ENCODE measurements at regions not wholly inside any gene's neighbourhood (a gene's known extent, or its start where the extent isn't known, plus 50 kb on each side); places are given as distances from the start of the nearest gene placed in this dataset.

- ChIA-PET CTCF (no interaction called here), POLR2A (no interaction called here)
- Histone ChIP-seq H3K27me3 (ENCODE audit: control insufficient read depth, insufficient read depth, low read length) (no peaks in the 10 kb centered on the region), H3K4me3 (ENCODE audit: low read depth, low read length) (no peak overlapping the region), H3K36me3 (ENCODE audit: control insufficient read depth, insufficient read depth, low read length) (no peaks in the 10 kb centered on the region)
- no peak for TF ChIP-seq CTCF (IDR thresholded peaks at IDR 0.05; ENCODE audit: insufficient read depth, low read depth, low read length)
- no peak for DNase-seq (ENCODE audit: low read depth)
These were observed 808.5 kb upstream of the ZWINT start for GRCh38 chr10:57169597-57169996.

- no peak for TF ChIP-seq CTCF (IDR thresholded peaks at IDR 0.05; ENCODE audit: insufficient read depth, low read depth, low read length)
- Histone ChIP-seq H3K4me3 (ENCODE audit: low read depth, low read length) (no peak overlapping the region), H3K27me3 (ENCODE audit: control insufficient read depth, insufficient read depth, low read length) (no peaks in the 10 kb centered on the region), H3K36me3 (ENCODE audit: control insufficient read depth, insufficient read depth, low read length) (no peaks in the 10 kb centered on the region)
- DNase-seq (ENCODE audit: low read depth): no peak
- ChIA-PET CTCF (no interaction called here), POLR2A (no interaction called here)
These were observed 807.7 kb upstream of the ZWINT start for GRCh38 chr10:57168611-57169240.

GRCh38 chr10:57165671-57166070, 804.6 kb upstream of the ZWINT start:
- Histone ChIP-seq H3K36me3 (ENCODE audit: control insufficient read depth, insufficient read depth, low read length) (no peaks in the 10 kb centered on the region), H3K4me3 (ENCODE audit: low read depth, low read length) (no peak overlapping the region), H3K27me3 (ENCODE audit: control insufficient read depth, insufficient read depth, low read length) (no peaks in the 10 kb centered on the region)
- CTCF ChIA-PET: no interaction called here
- no peak for DNase-seq (ENCODE audit: low read depth)
- POLR2A ChIA-PET: no interaction called here
- no peak for TF ChIP-seq CTCF (IDR thresholded peaks at IDR 0.05; ENCODE audit: insufficient read depth, low read depth, low read length)

GRCh38 chr10:57162231-57162630, 801.2 kb upstream of the ZWINT start:
- no peak overlapping the region for H3K4me3 ChIP-seq (ENCODE audit: low read depth, low read length)
- ChIA-PET CTCF (no interaction called here), POLR2A (no interaction called here)
- H3K27me3 ChIP-seq (ENCODE audit: control insufficient read depth, insufficient read depth, low read length): no peaks in the 10 kb centered on the region
- DNase-seq (ENCODE audit: low read depth): no peak
- H3K36me3 ChIP-seq (ENCODE audit: control insufficient read depth, insufficient read depth, low read length): no peaks in the 10 kb centered on the region
- no peak for TF ChIP-seq CTCF (IDR thresholded peaks at IDR 0.05; ENCODE audit: insufficient read depth, low read depth, low read length)

GRCh38 chr10:57161157-57161556, 800.1 kb upstream of the ZWINT start:
- H3K27me3 ChIP-seq (ENCODE audit: control insufficient read depth, insufficient read depth, low read length): no peaks in the 10 kb centered on the region
- H3K36me3 ChIP-seq (ENCODE audit: control insufficient read depth, insufficient read depth, low read length): no peaks in the 10 kb centered on the region
- ChIA-PET POLR2A (no interaction called here), CTCF (no interaction called here)
- TF ChIP-seq CTCF (IDR thresholded peaks at IDR 0.05; ENCODE audit: insufficient read depth, low read depth, low read length): no peak
- no peak for DNase-seq (ENCODE audit: low read depth)
- H3K4me3 ChIP-seq (ENCODE audit: low read depth, low read length): no peak overlapping the region
